H1 (cell line): ENCODE measurements at regions not wholly inside any gene's neighbourhood (a gene's known extent, or its start where the extent isn't known, plus 50 kb on each side); places are given as distances from the start of the nearest gene placed in this dataset.

Experiments used
- CTCF ChIA-PET: fragments of 300-600 bp; sonication (Branson Sonifier 250); formaldehyde crosslinking; loops from one replicate; lab custom pipeline; 2021; ENCODE audit not compliant: partially characterized antibody; lab: Charles Lee
- POLR2A ChIA-PET: fragments of 300-600 bp; sonication (Branson Sonifier 250); formaldehyde crosslinking; loops from one replicate; lab custom pipeline; 2021; ENCODE audit warnings: inconsistent platforms; ENCODE audit not compliant: partially characterized antibody; lab: Charles Lee
- DNase-seq, 2 experiments: peaks; one replicate each; pipeline versions ENCODE4 v3.0.0 to v3.0.0-alpha.2; 2010 to 2022; ENCODE audit warnings: low spot score in 2 of 2, low read depth in 1 of 2, mixed read lengths in 1 of 2
- FAIRE-seq: peaks from 2 replicates; lab custom pipeline; 2011; peaks lifted over from hg19 to GRCh38; lab: Jason Lieb, UNC
- H2AFZ ChIP-seq: 2 replicates; pipeline ENCODE4 v1.8.1; 2012; ENCODE audit warnings: low read length, inconsistent platforms
- H2AK5ac ChIP-seq: 2 replicates; pipeline ENCODE4 v1.6.1; 2013; ENCODE audit warnings: low read depth, low read length
- H2BK120ac ChIP-seq: replicated peaks from 2 replicates; pipeline ENCODE3; 2013; ENCODE audit warnings: low read depth, low read length, inconsistent platforms
- H2BK12ac ChIP-seq: 2 replicates; pipeline ENCODE4 v1.6.1; 2013; ENCODE audit warnings: low read depth, low read length
- H2BK15ac ChIP-seq: 2 replicates; pipeline ENCODE4 v1.6.1; 2013; ENCODE audit warnings: low read length
- H2BK20ac ChIP-seq: 2 replicates; pipeline ENCODE4 v1.6.1; 2013; ENCODE audit warnings: low read length
- H2BK5ac ChIP-seq: 2 replicates; pipeline ENCODE4 v1.6.1; 2013; ENCODE audit warnings: low read depth, low read length
- H3K14ac ChIP-seq: 2 replicates; pipeline ENCODE4 v1.6.1; 2013; ENCODE audit warnings: inconsistent platforms; ENCODE audit not compliant: insufficient read length
- H3K18ac ChIP-seq: 2 replicates; pipeline ENCODE4 v1.6.1; 2013; ENCODE audit warnings: low read length; ENCODE audit errors: extremely low read depth
- H3K23ac ChIP-seq: 2 replicates; pipeline ENCODE4 v1.6.1; 2013; ENCODE audit warnings: inconsistent platforms; ENCODE audit not compliant: insufficient read length
- H3K23me2 ChIP-seq: 2 replicates; pipeline ENCODE4 v1.6.1; 2013; ENCODE audit warnings: low read depth, low read length
- H3K27ac ChIP-seq: 2 replicates; pipeline ENCODE4 v1.6.1; 2011; ENCODE audit warnings: low read depth, low read length, inconsistent platforms
- H3K27me3 ChIP-seq, 4 experiments: replicated peaks in 1 of 4; 1 replicate in 1 of 4; 2 replicates in 3 of 4; pipeline versions ENCODE4 v1.6.1 to v1.8.1; 2011 to 2013; ENCODE audit warnings: low read length in 3 of 4, mild to moderate bottlenecking in 3 of 4, inconsistent platforms in 2 of 4, mixed read lengths in 2 of 4, moderate library complexity in 1 of 4; ENCODE audit not compliant: control insufficient read depth in 3 of 4, insufficient read depth in 3 of 4; ENCODE audit errors: extremely low read depth in 1 of 4
- H3K36me3 ChIP-seq, 4 experiments: 2 replicates each; pipeline versions ENCODE4 v1.6.1 to v1.8.1; 2011 to 2013; ENCODE audit warnings: mild to moderate bottlenecking in 4 of 4, low read length in 3 of 4, moderate library complexity in 2 of 4, control low read depth in 1 of 4, inconsistent platforms in 1 of 4; ENCODE audit not compliant: insufficient read depth in 4 of 4, control insufficient read depth in 2 of 4
- H3K4ac ChIP-seq: replicated peaks from 2 replicates; pipeline ENCODE3; 2013; ENCODE audit warnings: low read length, low read depth, mixed read lengths, inconsistent platforms; ENCODE audit not compliant: insufficient read length
- H3K4me1 ChIP-seq, 4 experiments: replicated peaks in 1 of 4; 1 replicate in 1 of 4; 2 replicates in 3 of 4; pipeline versions ENCODE4 v1.6.1 to v1.8.1; 2011 to 2013; ENCODE audit warnings: low read length in 3 of 4, inconsistent platforms in 2 of 4, mixed read lengths in 1 of 4; ENCODE audit not compliant: insufficient read depth in 4 of 4, control insufficient read depth in 3 of 4
- H3K4me2 ChIP-seq, 2 experiments: 2 replicates each; pipeline versions ENCODE4 v1.6.1 to v1.8.1; 2011 to 2013; ENCODE audit warnings: low read depth in 2 of 2, low read length in 2 of 2, control low read depth in 1 of 2, inconsistent platforms in 1 of 2, mild to moderate bottlenecking in 1 of 2; ENCODE audit not compliant: insufficient read depth in 1 of 2
- H3K4me3 ChIP-seq, 4 experiments: fragments of 200-600, 300-600 bp in 1 of 4; sonication (generic), shearing (Covaris generic), sonication (Bioruptor Twin) in 1 of 4; 2 replicates each; pipeline versions ENCODE4 v1.5.1 to v1.8.1; 2011 to 2016; ENCODE audit warnings: low read length in 4 of 4, low read depth in 3 of 4, control low read depth in 2 of 4, inconsistent platforms in 2 of 4, mild to moderate bottlenecking in 2 of 4, mixed read lengths in 1 of 4, moderate library complexity in 1 of 4; ENCODE audit not compliant: insufficient read depth in 2 of 4; ENCODE audit errors: extremely low read depth in 1 of 4
- H3K56ac ChIP-seq: replicated peaks from 2 replicates; pipeline ENCODE3; 2013; ENCODE audit warnings: low read depth, mild to moderate bottlenecking, mixed read lengths, low read length, inconsistent platforms; ENCODE audit not compliant: insufficient read length
- H3K79me1 ChIP-seq: 2 replicates; pipeline ENCODE4 v1.6.1; 2013; ENCODE audit warnings: low read depth, low read length, control low read depth
- H3K79me2 ChIP-seq, 2 experiments: 2 replicates each; pipeline versions ENCODE4 v1.6.1 to v1.8.1; 2012 to 2013; ENCODE audit warnings: low read length in 2 of 2, mild to moderate bottlenecking in 2 of 2, inconsistent platforms in 1 of 2; ENCODE audit not compliant: insufficient read depth in 2 of 2, control insufficient read depth in 1 of 2
- H3K9ac ChIP-seq, 4 experiments: replicated peaks in 1 of 4; 1 replicate in 1 of 4; 2 replicates in 3 of 4; pipeline versions ENCODE4 v1.6.1 to v1.8.1; 2011 to 2013; ENCODE audit warnings: low read depth in 3 of 4, low read length in 3 of 4, control low read depth in 2 of 4, mild to moderate bottlenecking in 2 of 4, moderate library complexity in 2 of 4, inconsistent platforms in 1 of 4; ENCODE audit errors: extremely low read depth in 1 of 4
- H3K9me3 ChIP-seq, 2 experiments: 2 replicates each; pipeline versions ENCODE4 v1.6.1 to v1.8.1; 2012 to 2013; ENCODE audit warnings: mild to moderate bottlenecking in 2 of 2, moderate library complexity in 2 of 2, control low read depth in 1 of 2, inconsistent platforms in 1 of 2, low read depth in 1 of 2, low read length in 1 of 2, mixed read lengths in 1 of 2; ENCODE audit not compliant: insufficient read depth in 2 of 2
- H4K20me1 ChIP-seq, 2 experiments: replicated peaks in 1 of 2; 2 replicates each; pipeline versions ENCODE3 to v1.8.1; 2011 to 2013; ENCODE audit warnings: inconsistent platforms in 2 of 2, low read length in 2 of 2, mild to moderate bottlenecking in 1 of 2; ENCODE audit not compliant: insufficient read depth in 2 of 2, control insufficient read depth in 1 of 2
- H4K5ac ChIP-seq: 2 replicates; pipeline ENCODE4 v1.6.1; 2013; ENCODE audit warnings: low read length, low read depth, mixed read lengths, inconsistent platforms; ENCODE audit not compliant: insufficient read length
- H4K8ac ChIP-seq: 2 replicates; pipeline ENCODE4 v1.8.0; 2013; ENCODE audit warnings: mild to moderate bottlenecking, moderate library complexity, low read length, inconsistent platforms; ENCODE audit not compliant: insufficient read depth; ENCODE audit errors: extremely low read depth
- H4K91ac ChIP-seq: replicated peaks from 2 replicates; pipeline ENCODE3; 2013; ENCODE audit warnings: low read length, mixed read lengths, inconsistent platforms; ENCODE audit not compliant: insufficient read length
- CEBPB ChIP-seq: IDR thresholded peaks from 2 replicates; pipeline ENCODE4 v1.6.1; 2012; ENCODE audit warnings: low read depth, low read length
- EGR1 ChIP-seq: IDR thresholded peaks from 2 replicates; pipeline ENCODE4 v1.6.1; 2011; ENCODE audit warnings: low read depth, low read length, borderline replicate concordance
- EP300 ChIP-seq, 2 experiments: IDR thresholded peaks; 1 replicate in 1 of 2; 2 replicates in 1 of 2; pipeline ENCODE4 v1.6.1; 2011 to 2012; ENCODE audit warnings: low read depth in 2 of 2, low read length in 2 of 2, mild to moderate bottlenecking in 2 of 2, borderline replicate concordance in 1 of 2, inconsistent platforms in 1 of 2, moderate library complexity in 1 of 2
- FOSL1 ChIP-seq: IDR thresholded peaks from 2 replicates; pipeline ENCODE4 v1.6.1; 2011; ENCODE audit warnings: mild to moderate bottlenecking, low read depth, low read length, moderate library complexity; ENCODE audit not compliant: insufficient read depth
- GABPA ChIP-seq: IDR thresholded peaks from 2 replicates; pipeline ENCODE4 v1.6.1; 2011; ENCODE audit warnings: mild to moderate bottlenecking, low read length, moderate library complexity, borderline replicate concordance; ENCODE audit not compliant: insufficient read depth
- MAFK ChIP-seq: IDR thresholded peaks from 2 replicates; pipeline ENCODE4 v1.6.1; 2012; ENCODE audit warnings: low read depth, mild to moderate bottlenecking, improper control_type of control experiment, low read length
- RAD21 ChIP-seq, 2 experiments: IDR thresholded peaks in 1 of 2; conservative IDR thresholded peaks in 1 of 2; 2 replicates each; pipeline ENCODE4 v1.6.1; 2011; ENCODE audit warnings: low read depth in 2 of 2, low read length in 2 of 2, improper control_type of control experiment in 1 of 2, inconsistent platforms in 1 of 2, mild to moderate bottlenecking in 1 of 2, moderate library complexity in 1 of 2
- RNF2 ChIP-seq: fragments of 200-900, 300-1000 bp; sonication (generic); IDR thresholded peaks from 2 replicates; pipeline ENCODE4 v1.7.1; 2016; ENCODE audit warnings: borderline replicate concordance, low read depth, mild to moderate bottlenecking, antibody characterized with exemption, low read length; ENCODE audit not compliant: poor library complexity, severe bottlenecking; ENCODE audit errors: missing control alignments
- RXRA ChIP-seq: IDR thresholded peaks from 2 replicates; pipeline ENCODE4 v1.6.1; 2011; ENCODE audit warnings: low read depth, mild to moderate bottlenecking, low read length, moderate library complexity; ENCODE audit not compliant: insufficient read depth
- SIX5 ChIP-seq: IDR thresholded peaks from 2 replicates; pipeline ENCODE4 v1.6.1; 2011; ENCODE audit warnings: mild to moderate bottlenecking, low read depth, low read length
- TEAD4 ChIP-seq: IDR thresholded peaks from 2 replicates; pipeline ENCODE4 v1.6.1; 2012; ENCODE audit warnings: low read depth, low read length, inconsistent platforms, mixed read lengths
- TF ChIP-seq, protein P1 (sequence below), 3 experiments: IDR thresholded peaks; 1 replicate in 2 of 3; 2 replicates in 1 of 3; pipeline versions ENCODE4 v1.5.1 to v1.6.1; 2011; ENCODE audit warnings: low read length in 3 of 3, mild to moderate bottlenecking in 3 of 3, inconsistent platforms in 2 of 3, low read depth in 1 of 3, moderate library complexity in 1 of 3; ENCODE audit not compliant: insufficient read depth in 1 of 3; ENCODE audit errors: control extremely low read depth in 1 of 3

GRCh38 chr2:106573773-106574172 lies 86.6 kb downstream of the CD8B2 start:
- no peak overlapping the region for H3K4me2 ChIP-seq
- no peak overlapping the region for H3K23ac ChIP-seq
- H3K4me3 ChIP-seq: no peak overlapping the region
- H4K20me1 ChIP-seq: no peaks in the 10 kb centered on the region
- no peak overlapping the region for H3K18ac ChIP-seq
- no peak overlapping the region for H2AK5ac ChIP-seq
- no peak overlapping the region for H3K27ac ChIP-seq
- no peak overlapping the region for H2BK12ac ChIP-seq
- H3K4ac ChIP-seq: no peak overlapping the region
- H3K36me3 ChIP-seq: no peaks in the 10 kb centered on the region
- H3K4me1 ChIP-seq: peaks cover 2 to 4% (median 3%) of the 10 kb centered on the region in 4 experiments; a peak in 4 of 7 replicates
- H3K9ac ChIP-seq: no peak overlapping the region
- H3K14ac ChIP-seq: no peak overlapping the region
- no peak overlapping the region for H2BK120ac ChIP-seq
- H2BK20ac ChIP-seq: no peak overlapping the region
- H2BK15ac ChIP-seq: no peak overlapping the region
- CTCF ChIA-PET: interaction anchor here (0.8 to 16.0 kb wide), 12 partner anchors 8 to 482 kb away, joined by 3 to 330 read pairs (median 6); no protein-coding TSS in a partner anchor
- H3K27me3 ChIP-seq: no peaks in the 10 kb centered on the region
- H3K9me3 ChIP-seq: no peaks in the 10 kb centered on the region
- no peak overlapping the region for H4K91ac ChIP-seq
- 0 out of 2 replicates have a peak, but pooled peaks cover 2% of the 10 kb centered on the region for H3K23me2 ChIP-seq
- no peak overlapping the region for H4K5ac ChIP-seq
- DNase-seq (no peak), FAIRE-seq (no peak)
- no peaks in the 10 kb centered on the region for H3K79me2 ChIP-seq
- no peak overlapping the region for H3K56ac ChIP-seq
- no peak overlapping the region for H4K8ac ChIP-seq
- POLR2A ChIA-PET: interaction anchor here (0.7 kb wide), 1 partner anchor 1398 kb away, joined by 3 read pairs; no protein-coding TSS in a partner anchor
- H2AFZ ChIP-seq: no peak overlapping the region
- H2BK5ac ChIP-seq: no peak overlapping the region
- H3K79me1 ChIP-seq: no peaks in the 10 kb centered on the region
- no peak for TF ChIP-seq SIX5
- no peak for TF ChIP-seq RNF2
- TF ChIP-seq RXRA: no peak
- TF ChIP-seq, protein P1, sequence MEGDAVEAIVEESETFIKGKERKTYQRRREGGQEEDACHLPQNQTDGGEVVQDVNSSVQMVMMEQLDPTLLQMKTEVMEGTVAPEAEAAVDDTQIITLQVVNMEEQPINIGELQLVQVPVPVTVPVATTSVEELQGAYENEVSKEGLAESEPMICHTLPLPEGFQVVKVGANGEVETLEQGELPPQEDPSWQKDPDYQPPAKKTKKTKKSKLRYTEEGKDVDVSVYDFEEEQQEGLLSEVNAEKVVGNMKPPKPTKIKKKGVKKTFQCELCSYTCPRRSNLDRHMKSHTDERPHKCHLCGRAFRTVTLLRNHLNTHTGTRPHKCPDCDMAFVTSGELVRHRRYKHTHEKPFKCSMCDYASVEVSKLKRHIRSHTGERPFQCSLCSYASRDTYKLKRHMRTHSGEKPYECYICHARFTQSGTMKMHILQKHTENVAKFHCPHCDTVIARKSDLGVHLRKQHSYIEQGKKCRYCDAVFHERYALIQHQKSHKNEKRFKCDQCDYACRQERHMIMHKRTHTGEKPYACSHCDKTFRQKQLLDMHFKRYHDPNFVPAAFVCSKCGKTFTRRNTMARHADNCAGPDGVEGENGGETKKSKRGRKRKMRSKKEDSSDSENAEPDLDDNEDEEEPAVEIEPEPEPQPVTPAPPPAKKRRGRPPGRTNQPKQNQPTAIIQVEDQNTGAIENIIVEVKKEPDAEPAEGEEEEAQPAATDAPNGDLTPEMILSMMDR (IDR thresholded peaks at IDR 0.05; ENCODE audit: control extremely low read depth in 1 of 3, insufficient read depth in 1 of 3, low read depth in 1 of 3, low read length in 3 of 3): no peak
- TF ChIP-seq TEAD4: no peak
- no peak for TF ChIP-seq CEBPB
- no peak for TF ChIP-seq MAFK
- no peak for TF ChIP-seq EP300 (IDR thresholded peaks at IDR 0.05; ENCODE audit: borderline replicate concordance in 1 of 2, low read depth in 2 of 2, low read length in 2 of 2)
- no peak for TF ChIP-seq GABPA
- TF ChIP-seq FOSL1: no peak
- TF ChIP-seq RAD21 (IDR thresholded peaks at IDR 0.05 in 1 of 2, conservative IDR thresholded peaks at IDR 0.05 in 1 of 2; ENCODE audit: low read depth in 2 of 2, low read length in 2 of 2): no peak
- no peak for TF ChIP-seq EGR1
